ENCODE measurements at regions not wholly inside any gene's neighbourhood (a gene's known extent, or its start where the extent isn't known, plus 50 kb on each side); places are given as distances from the start of the nearest gene placed in this dataset.

DNA sequence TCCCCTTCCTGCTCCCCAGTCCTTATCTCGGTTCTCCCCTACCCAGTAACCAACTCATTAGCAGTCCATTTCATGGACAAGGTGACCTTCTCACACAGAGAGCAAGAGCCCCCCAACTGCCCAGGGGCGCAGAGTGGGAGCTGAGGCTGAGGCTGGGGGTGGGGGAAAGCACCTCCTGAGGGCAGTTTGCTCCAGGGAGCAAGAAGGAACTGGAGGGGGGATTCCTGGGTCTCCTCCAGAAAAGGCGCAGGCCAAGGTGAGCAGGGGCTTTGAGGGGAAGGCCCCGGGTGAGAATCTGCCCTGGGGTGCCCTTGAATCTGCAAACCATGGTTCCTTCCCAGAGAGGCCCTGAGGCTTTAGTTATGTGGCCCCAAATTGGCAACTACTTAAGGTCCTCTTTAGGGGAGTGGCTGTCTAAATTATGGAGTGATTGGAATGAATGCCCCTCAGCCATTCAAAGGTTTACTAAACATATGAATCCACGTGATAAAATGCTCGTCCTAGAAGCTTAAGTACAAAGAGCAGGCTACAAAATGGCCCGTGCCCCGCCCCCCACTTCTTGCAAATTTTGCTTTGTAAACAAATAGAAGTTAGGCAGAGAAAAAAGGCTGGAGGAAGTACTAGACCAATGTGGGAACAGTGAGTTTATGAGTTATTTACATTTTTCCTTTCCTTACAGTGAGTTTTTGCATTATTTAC is 123.5 kb upstream of the HS6ST1 start (continued):
- TF ChIP-seq, protein P1, sequence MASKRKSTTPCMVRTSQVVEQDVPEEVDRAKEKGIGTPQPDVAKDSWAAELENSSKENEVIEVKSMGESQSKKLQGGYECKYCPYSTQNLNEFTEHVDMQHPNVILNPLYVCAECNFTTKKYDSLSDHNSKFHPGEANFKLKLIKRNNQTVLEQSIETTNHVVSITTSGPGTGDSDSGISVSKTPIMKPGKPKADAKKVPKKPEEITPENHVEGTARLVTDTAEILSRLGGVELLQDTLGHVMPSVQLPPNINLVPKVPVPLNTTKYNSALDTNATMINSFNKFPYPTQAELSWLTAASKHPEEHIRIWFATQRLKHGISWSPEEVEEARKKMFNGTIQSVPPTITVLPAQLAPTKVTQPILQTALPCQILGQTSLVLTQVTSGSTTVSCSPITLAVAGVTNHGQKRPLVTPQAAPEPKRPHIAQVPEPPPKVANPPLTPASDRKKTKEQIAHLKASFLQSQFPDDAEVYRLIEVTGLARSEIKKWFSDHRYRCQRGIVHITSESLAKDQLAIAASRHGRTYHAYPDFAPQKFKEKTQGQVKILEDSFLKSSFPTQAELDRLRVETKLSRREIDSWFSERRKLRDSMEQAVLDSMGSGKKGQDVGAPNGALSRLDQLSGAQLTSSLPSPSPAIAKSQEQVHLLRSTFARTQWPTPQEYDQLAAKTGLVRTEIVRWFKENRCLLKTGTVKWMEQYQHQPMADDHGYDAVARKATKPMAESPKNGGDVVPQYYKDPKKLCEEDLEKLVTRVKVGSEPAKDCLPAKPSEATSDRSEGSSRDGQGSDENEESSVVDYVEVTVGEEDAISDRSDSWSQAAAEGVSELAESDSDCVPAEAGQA (IDR thresholded peaks at IDR 0.05; ENCODE audit: low read depth), result no peak
- TF ChIP-seq, protein P1 (CRISPR knock-in tag; IDR thresholded peaks at IDR 0.05; ENCODE audit: borderline replicate concordance), result no peak
- TF ChIP-seq, protein P2, sequence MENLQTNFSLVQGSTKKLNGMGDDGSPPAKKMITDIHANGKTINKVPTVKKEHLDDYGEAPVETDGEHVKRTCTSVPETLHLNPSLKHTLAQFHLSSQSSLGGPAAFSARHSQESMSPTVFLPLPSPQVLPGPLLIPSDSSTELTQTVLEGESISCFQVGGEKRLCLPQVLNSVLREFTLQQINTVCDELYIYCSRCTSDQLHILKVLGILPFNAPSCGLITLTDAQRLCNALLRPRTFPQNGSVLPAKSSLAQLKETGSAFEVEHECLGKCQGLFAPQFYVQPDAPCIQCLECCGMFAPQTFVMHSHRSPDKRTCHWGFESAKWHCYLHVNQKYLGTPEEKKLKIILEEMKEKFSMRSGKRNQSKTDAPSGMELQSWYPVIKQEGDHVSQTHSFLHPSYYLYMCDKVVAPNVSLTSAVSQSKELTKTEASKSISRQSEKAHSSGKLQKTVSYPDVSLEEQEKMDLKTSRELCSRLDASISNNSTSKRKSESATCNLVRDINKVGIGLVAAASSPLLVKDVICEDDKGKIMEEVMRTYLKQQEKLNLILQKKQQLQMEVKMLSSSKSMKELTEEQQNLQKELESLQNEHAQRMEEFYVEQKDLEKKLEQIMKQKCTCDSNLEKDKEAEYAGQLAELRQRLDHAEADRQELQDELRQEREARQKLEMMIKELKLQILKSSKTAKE (CRISPR knock-in tag; IDR thresholded peaks at IDR 0.05; ENCODE audit: borderline replicate concordance), result no peak
- TF ChIP-seq ZNF616 (CRISPR knock-in tag; IDR thresholded peaks at IDR 0.05; ENCODE audit: low read depth), result no peak
- no peak for TF ChIP-seq MIXL1 (CRISPR knock-in tag; IDR thresholded peaks at IDR 0.05)
- TF ChIP-seq GATAD2A (CRISPR knock-in tag; IDR thresholded peaks at IDR 0.05), result peak; percentile 39; the same call in 1 of the 2 replicates
- TF ChIP-seq ZNF790 (CRISPR knock-in tag; IDR thresholded peaks at IDR 0.05; ENCODE audit: borderline replicate concordance), result no peak
- TF ChIP-seq MTA1 (CRISPR knock-in tag; IDR thresholded peaks at IDR 0.05; ENCODE audit: borderline replicate concordance), result no peak
- TF ChIP-seq ADNP (CRISPR knock-in tag; IDR thresholded peaks at IDR 0.05), result no peak
- 0 out of 2 replicates have a peak, but pooled peaks have one; percentile 12 for TF ChIP-seq ELF3 (CRISPR knock-in tag; IDR thresholded peaks at IDR 0.05)
- no peak for TF ChIP-seq MAZ (IDR thresholded peaks at IDR 0.05; ENCODE audit: borderline replicate concordance, low read depth, low read length)
- no peak for TF ChIP-seq MAZ (CRISPR knock-in tag; IDR thresholded peaks at IDR 0.05; ENCODE audit: low read depth)
- no peak for TF ChIP-seq ZNF644 (CRISPR knock-in tag; IDR thresholded peaks at IDR 0.05; ENCODE audit: low read depth)
- peak; percentile 36; the same call in 1 of the 2 replicates for TF ChIP-seq SOX5 (CRISPR knock-in tag; IDR thresholded peaks at IDR 0.05; ENCODE audit: borderline replicate concordance)
- TF ChIP-seq, protein P3, sequence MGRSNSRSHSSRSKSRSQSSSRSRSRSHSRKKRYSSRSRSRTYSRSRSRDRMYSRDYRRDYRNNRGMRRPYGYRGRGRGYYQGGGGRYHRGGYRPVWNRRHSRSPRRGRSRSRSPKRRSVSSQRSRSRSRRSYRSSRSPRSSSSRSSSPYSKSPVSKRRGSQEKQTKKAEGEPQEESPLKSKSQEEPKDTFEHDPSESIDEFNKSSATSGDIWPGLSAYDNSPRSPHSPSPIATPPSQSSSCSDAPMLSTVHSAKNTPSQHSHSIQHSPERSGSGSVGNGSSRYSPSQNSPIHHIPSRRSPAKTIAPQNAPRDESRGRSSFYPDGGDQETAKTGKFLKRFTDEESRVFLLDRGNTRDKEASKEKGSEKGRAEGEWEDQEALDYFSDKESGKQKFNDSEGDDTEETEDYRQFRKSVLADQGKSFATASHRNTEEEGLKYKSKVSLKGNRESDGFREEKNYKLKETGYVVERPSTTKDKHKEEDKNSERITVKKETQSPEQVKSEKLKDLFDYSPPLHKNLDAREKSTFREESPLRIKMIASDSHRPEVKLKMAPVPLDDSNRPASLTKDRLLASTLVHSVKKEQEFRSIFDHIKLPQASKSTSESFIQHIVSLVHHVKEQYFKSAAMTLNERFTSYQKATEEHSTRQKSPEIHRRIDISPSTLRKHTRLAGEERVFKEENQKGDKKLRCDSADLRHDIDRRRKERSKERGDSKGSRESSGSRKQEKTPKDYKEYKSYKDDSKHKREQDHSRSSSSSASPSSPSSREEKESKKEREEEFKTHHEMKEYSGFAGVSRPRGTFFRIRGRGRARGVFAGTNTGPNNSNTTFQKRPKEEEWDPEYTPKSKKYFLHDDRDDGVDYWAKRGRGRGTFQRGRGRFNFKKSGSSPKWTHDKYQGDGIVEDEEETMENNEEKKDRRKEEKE (IDR thresholded peaks at IDR 0.05), result no peak
- TF ChIP-seq FOXA3 (CRISPR knock-in tag; IDR thresholded peaks at IDR 0.05), result peak; percentile 35; the same call in 1 of the 2 replicates
- TF ChIP-seq TCF7 (IDR thresholded peaks at IDR 0.05; ENCODE audit: low read depth), result peak; percentile 23; the same call in 1 of the 2 replicates
- TF ChIP-seq, protein P4, sequence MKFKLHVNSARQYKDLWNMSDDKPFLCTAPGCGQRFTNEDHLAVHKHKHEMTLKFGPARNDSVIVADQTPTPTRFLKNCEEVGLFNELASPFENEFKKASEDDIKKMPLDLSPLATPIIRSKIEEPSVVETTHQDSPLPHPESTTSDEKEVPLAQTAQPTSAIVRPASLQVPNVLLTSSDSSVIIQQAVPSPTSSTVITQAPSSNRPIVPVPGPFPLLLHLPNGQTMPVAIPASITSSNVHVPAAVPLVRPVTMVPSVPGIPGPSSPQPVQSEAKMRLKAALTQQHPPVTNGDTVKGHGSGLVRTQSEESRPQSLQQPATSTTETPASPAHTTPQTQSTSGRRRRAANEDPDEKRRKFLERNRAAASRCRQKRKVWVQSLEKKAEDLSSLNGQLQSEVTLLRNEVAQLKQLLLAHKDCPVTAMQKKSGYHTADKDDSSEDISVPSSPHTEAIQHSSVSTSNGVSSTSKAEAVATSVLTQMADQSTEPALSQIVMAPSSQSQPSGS (CRISPR knock-in tag; IDR thresholded peaks at IDR 0.05), result no peak
